Caco-2 (cell line): ENCODE measurements at regions not wholly inside any gene's neighbourhood (a gene's known extent, or its start where the extent isn't known, plus 50 kb on each side); places are given as distances from the start of the nearest gene placed in this dataset.
A peak's percentile ranks its signal among the peaks of the same experiment; 100 is the strongest.

Experiments used
- BruUV-seq: library from RNA; stranded (reverse); fragments of 400-500 nt; replicated peaks from 2 replicates; lab custom pipeline; 2021; lab: Mats Ljungman, UMichigan
- CTCF ChIA-PET: fragments of 300-600 bp; sonication (Branson Sonifier 250); formaldehyde crosslinking; loops from one replicate; lab custom pipeline; 2022; ENCODE audit warnings: antibody characterized with exemption; lab: Charles Lee
- POLR2A ChIA-PET: fragments of 300-600 bp; sonication (Branson Sonifier 250); formaldehyde crosslinking; loops from one replicate; lab custom pipeline; 2022; ENCODE audit warnings: antibody characterized with exemption; lab: Charles Lee
- DNase-seq, 2 experiments: peaks; one replicate each; pipeline versions ENCODE4 v3.0.0 to v3.0.0-alpha.2; 2020 to 2022
- H3K27me3 ChIP-seq: replicated peaks from 2 replicates; pipeline ENCODE4 v1.6.0; 2011; ENCODE audit warnings: low read length; ENCODE audit not compliant: control insufficient read depth, insufficient read depth
- H3K36me3 ChIP-seq: 2 replicates; pipeline ENCODE4 v1.5.1; 2011; ENCODE audit warnings: low read length; ENCODE audit not compliant: control insufficient read depth, insufficient read depth
- H3K4me1 ChIP-seq: fragments of 250-450 bp; sonication (Bioruptor Pico); 2 replicates; pipeline ENCODE4 v1.5.1; 2020; ENCODE audit warnings: mild to moderate bottlenecking
- H3K4me3 ChIP-seq: 2 replicates; pipeline ENCODE4 v1.5.1; 2011; ENCODE audit warnings: low read depth, mild to moderate bottlenecking, control low read depth, low read length
- H3K9me3 ChIP-seq: fragments of 250-450 bp; sonication (Bioruptor Pico); 2 replicates; pipeline ENCODE4 v1.5.1; 2020; ENCODE audit warnings: mild to moderate bottlenecking, moderate library complexity
- H3K27ac Mint-ChIP-seq: one replicate; pipeline ENCODE4 v1.8.0; 2022; ENCODE audit warnings: mixed read lengths; ENCODE audit not compliant: unreplicated experiment
- H3K27me3 Mint-ChIP-seq: one replicate; pipeline ENCODE4 v1.8.0; 2022; ENCODE audit warnings: mixed read lengths; ENCODE audit not compliant: insufficient read depth, unreplicated experiment
- H3K36me3 Mint-ChIP-seq: one replicate; pipeline ENCODE4 v1.8.0; 2022; ENCODE audit warnings: mild to moderate bottlenecking, mixed read lengths; ENCODE audit not compliant: insufficient read depth, unreplicated experiment
- H3K4me1 Mint-ChIP-seq: one replicate; pipeline ENCODE4 v1.8.0; 2022; ENCODE audit warnings: low read depth, mixed read lengths; ENCODE audit not compliant: unreplicated experiment
- H3K4me3 Mint-ChIP-seq: one replicate; pipeline ENCODE4 v1.8.0; 2022; ENCODE audit warnings: mild to moderate bottlenecking, moderate library complexity, mixed read lengths; ENCODE audit not compliant: unreplicated experiment
- H3K9me3 Mint-ChIP-seq: one replicate; pipeline ENCODE4 v1.8.0; 2022; ENCODE audit warnings: mixed read lengths; ENCODE audit not compliant: unreplicated experiment
- intact Hi-C: fragments of 100-400 bp; cut with micrococcal nuclease; formaldehyde crosslinking; loops from one replicate; pipeline ENCODE4 v1.10.0; 2022; ENCODE audit not compliant: unreplicated experiment
- TF ChIP-seq, protein P1 (sequence below), 2 experiments: fragments of 200-600 bp in 1 of 2; IDR thresholded peaks; 1 replicate in 1 of 2; 2 replicates in 1 of 2; pipeline versions ENCODE4 v1.5.1 to v1.8.0; 2011 to 2022; ENCODE audit warnings: antibody characterized with exemption in 1 of 2, control low read depth in 1 of 2, inconsistent platforms in 1 of 2, low read depth in 1 of 2, low read length in 1 of 2, mild to moderate bottlenecking in 1 of 2, moderate library complexity in 1 of 2; ENCODE audit not compliant: insufficient read depth in 1 of 2, severe bottlenecking in 1 of 2, unreplicated experiment in 1 of 2

DNA sequence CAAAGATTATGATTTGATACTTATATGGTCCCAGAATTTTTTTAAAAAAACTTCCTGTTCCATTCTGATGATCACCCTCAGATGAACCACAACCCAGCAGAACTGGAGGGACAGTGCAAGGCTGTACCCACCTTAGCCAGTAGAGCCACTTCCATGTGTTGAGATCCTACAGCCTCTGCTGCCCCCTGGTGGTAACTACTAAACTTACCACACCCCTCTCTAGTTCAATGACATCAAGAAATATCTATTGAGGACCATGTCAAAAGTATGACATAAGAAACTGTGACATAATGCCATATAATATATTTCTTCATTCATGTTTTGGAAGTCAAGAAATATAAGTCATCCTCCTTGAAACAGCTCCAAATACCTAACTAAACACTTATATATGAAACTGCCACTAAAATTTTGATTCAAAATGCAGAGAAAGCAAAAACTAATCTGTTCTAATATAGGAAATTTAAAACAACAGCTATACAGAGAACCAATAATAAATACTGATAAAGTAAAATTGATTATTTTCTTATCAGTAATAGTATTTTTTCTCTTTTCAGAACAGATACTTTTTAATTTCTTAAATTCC lies 412.6 kb downstream of the KCTD12 start:
- intact Hi-C loops = loop anchor here (1.0 to 5.0 kb wide), 8 partner anchors 250 to 801 kb away; no protein-coding TSS in a partner anchor
- Histone ChIP-seq H3K36me3 (no peaks in the 10 kb centered on the region), H3K27me3 (no peaks in the 10 kb centered on the region), H3K4me3 (no peak overlapping the region), H3K4me1 (no peaks in the 10 kb centered on the region), H3K9me3 (0 out of 2 replicates have a peak, but pooled peaks cover 6% of the 10 kb centered on the region)
- Mint-ChIP-seq H3K27me3 (no peaks in the 10 kb centered on the region), H3K4me3 (no peak overlapping the region), H3K4me1 (no peaks in the 10 kb centered on the region), H3K36me3 (no peaks in the 10 kb centered on the region), H3K27ac (peak overlapping the region; percentile 7), H3K9me3 (no peaks in the 10 kb centered on the region)
- TF ChIP-seq, protein P1, sequence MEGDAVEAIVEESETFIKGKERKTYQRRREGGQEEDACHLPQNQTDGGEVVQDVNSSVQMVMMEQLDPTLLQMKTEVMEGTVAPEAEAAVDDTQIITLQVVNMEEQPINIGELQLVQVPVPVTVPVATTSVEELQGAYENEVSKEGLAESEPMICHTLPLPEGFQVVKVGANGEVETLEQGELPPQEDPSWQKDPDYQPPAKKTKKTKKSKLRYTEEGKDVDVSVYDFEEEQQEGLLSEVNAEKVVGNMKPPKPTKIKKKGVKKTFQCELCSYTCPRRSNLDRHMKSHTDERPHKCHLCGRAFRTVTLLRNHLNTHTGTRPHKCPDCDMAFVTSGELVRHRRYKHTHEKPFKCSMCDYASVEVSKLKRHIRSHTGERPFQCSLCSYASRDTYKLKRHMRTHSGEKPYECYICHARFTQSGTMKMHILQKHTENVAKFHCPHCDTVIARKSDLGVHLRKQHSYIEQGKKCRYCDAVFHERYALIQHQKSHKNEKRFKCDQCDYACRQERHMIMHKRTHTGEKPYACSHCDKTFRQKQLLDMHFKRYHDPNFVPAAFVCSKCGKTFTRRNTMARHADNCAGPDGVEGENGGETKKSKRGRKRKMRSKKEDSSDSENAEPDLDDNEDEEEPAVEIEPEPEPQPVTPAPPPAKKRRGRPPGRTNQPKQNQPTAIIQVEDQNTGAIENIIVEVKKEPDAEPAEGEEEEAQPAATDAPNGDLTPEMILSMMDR (IDR thresholded peaks at IDR 0.05; ENCODE audit: insufficient read depth in 1 of 2, low read depth in 1 of 2, low read length in 1 of 2, severe bottlenecking in 1 of 2, unreplicated experiment in 1 of 2) = peak; percentile 84 to 94
- POLR2A ChIA-PET = no interaction called here
- CTCF ChIA-PET = no interaction called here
- peak; percentile 81 to 85 for DNase-seq
- no TSS peak for BruUV-seq

DNA sequence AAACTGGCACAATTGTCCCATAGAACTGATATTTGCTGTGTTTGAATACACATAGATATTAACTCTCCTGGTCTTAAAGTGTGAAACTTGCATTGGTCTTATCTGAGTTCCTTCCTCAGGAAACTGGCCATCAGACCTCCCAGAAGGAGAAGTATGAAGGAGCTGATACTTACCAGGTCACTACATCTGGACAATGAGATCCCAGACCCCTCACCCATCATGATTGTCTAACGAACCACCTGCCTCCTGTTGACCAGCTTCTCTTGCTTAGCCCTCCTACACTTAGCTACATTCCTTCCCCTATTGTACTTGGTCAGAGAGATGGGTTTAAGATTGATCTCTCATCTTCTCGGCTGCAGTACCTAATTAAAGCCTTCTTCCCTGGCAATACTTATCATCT lies 413.3 kb downstream of the KCTD12 start:
- 0 out of 2 replicates have a peak, but pooled peaks cover 6% of the 10 kb centered on the region for H3K9me3 ChIP-seq
- H3K4me1 Mint-ChIP-seq = no peaks in the 10 kb centered on the region
- no peaks in the 10 kb centered on the region for H3K27me3 Mint-ChIP-seq
- no peaks in the 10 kb centered on the region for H3K9me3 Mint-ChIP-seq
- H3K4me3 Mint-ChIP-seq = no peak overlapping the region
- POLR2A ChIA-PET = no interaction called here
- no peaks in the 10 kb centered on the region for H3K4me1 ChIP-seq
- H3K36me3 Mint-ChIP-seq = no peaks in the 10 kb centered on the region
- no peaks in the 10 kb centered on the region for H3K27me3 ChIP-seq
- intact Hi-C loops = loop anchor here (1.0 to 5.0 kb wide), 8 partner anchors 250 to 801 kb away; no protein-coding TSS in a partner anchor
- peak overlapping the region; percentile 7 for H3K27ac Mint-ChIP-seq
- TF ChIP-seq, protein P1 (IDR thresholded peaks at IDR 0.05; ENCODE audit: insufficient read depth in 1 of 2, low read depth in 1 of 2, low read length in 1 of 2, severe bottlenecking in 1 of 2, unreplicated experiment in 1 of 2) = no peak
- no peaks in the 10 kb centered on the region for H3K36me3 ChIP-seq
- no peak for DNase-seq
- H3K4me3 ChIP-seq = no peak overlapping the region
- BruUV-seq = no TSS peak
- CTCF ChIA-PET = no interaction called here

DNA sequence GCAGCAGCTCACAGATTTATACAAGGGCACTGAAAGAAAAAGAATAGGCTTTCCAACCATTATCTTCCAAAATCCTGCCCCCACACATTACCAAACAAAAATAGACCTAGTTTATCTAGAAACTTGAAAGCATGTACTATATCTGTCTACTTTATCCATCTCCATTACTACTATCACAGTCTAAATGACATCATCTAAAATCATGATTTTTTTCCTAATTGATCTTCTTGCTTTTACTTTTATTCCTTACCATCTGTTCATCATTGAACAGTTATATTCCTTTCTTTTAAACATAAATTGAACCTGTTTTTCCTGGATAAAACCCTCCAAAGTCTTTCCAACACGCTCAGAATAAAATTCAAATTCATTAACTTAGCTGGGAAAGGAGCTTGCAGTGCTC lies 414.7 kb downstream of the KCTD12 start:
- intact Hi-C loops = loop anchor here (5.0 kb wide), 1 partner anchor 799 kb away; no protein-coding TSS in a partner anchor
- H3K27me3 ChIP-seq = no peaks in the 10 kb centered on the region
- no peak for DNase-seq
- Mint-ChIP-seq H3K4me1 (no peaks in the 10 kb centered on the region), H3K36me3 (no peaks in the 10 kb centered on the region), H3K27ac (peak overlapping the region; percentile 48), H3K27me3 (no peaks in the 10 kb centered on the region), H3K9me3 (no peaks in the 10 kb centered on the region), H3K4me3 (no peak overlapping the region)
- H3K4me1 ChIP-seq = no peaks in the 10 kb centered on the region
- no peak overlapping the region for H3K4me3 ChIP-seq
- TF ChIP-seq, protein P1 (IDR thresholded peaks at IDR 0.05; ENCODE audit: insufficient read depth in 1 of 2, low read depth in 1 of 2, low read length in 1 of 2, severe bottlenecking in 1 of 2, unreplicated experiment in 1 of 2) = no peak
- CTCF ChIA-PET = interaction anchor here (0.7 to 1.3 kb wide), 2 partner anchors 47 to 601 kb away, joined by 4 to 6 read pairs; no protein-coding TSS in a partner anchor
- POLR2A ChIA-PET = no interaction called here
- BruUV-seq = no TSS peak
- 0 out of 2 replicates have a peak, but pooled peaks cover 6% of the 10 kb centered on the region for H3K9me3 ChIP-seq
- H3K36me3 ChIP-seq = no peaks in the 10 kb centered on the region
